Loucy (cell line): ENCODE measurements at regions not wholly inside any gene's neighbourhood (a gene's known extent, or its start where the extent isn't known, plus 50 kb on each side); places are given as distances from the start of the nearest gene placed in this dataset.

Experiments
- CTCF ChIP-seq: fragments of 200-600 bp; sonication (generic); conservative IDR thresholded peaks from 2 replicates; pipeline ENCODE4 v1.5.1; 2014; ENCODE audit warnings: mild to moderate bottlenecking, antibody characterized with exemption, low read length
- EZH2phosphoT487 ChIP-seq: fragments of 200-600 bp; IDR thresholded peaks from 2 replicates; pipeline ENCODE4 v1.6.1; 2018; ENCODE audit warnings: antibody characterized with exemption, mild to moderate bottlenecking, moderate library complexity, borderline replicate concordance

GRCh38 chr3:115537669-115538068 is 85.6 kb upstream of the GAP43 start:
- no peak for TF ChIP-seq CTCF
- no peak for TF ChIP-seq EZH2phosphoT487
